ENCODE measurements at regions not wholly inside any gene's neighbourhood (a gene's known extent, or its start where the extent isn't known, plus 50 kb on each side); places are given as distances from the start of the nearest gene placed in this dataset.
A peak's percentile ranks its signal among the peaks of the same experiment; 100 is the strongest.
"Not testable (repeated sequence)": the region's sequence is repeated elsewhere in the genome, so short reads cannot be mapped to it uniquely, and the experiment has no call there.

DNA sequence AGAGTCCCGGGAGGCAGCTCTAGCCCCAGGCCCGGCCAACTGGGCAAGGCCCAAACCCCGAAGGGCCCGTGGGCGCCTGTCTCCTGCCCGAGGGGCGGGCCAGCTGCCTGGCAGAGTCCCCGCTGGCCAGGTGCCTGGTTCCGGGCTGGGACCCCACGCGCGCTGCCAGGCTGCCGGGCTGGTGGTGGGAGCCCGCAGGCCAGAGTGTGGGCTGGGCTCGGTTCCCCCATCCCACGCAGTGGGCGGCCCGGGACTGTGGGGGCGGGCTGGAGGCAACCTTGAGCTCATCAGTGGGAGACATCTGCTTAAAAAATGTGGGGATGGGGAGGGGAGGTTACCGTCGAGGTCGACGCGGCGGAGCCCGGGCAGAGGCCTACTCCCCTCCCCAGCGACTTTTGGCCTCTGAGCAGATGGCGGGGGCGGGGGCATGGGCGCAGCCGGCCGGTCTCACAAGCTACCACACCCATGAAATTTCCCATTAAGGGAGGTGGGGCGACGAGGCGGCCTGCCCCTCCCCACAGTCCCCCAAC, 176.4 kb upstream of the GSE1 start:
- intact Hi-C loops (cut with DNase I), result no loop called here
- peak; percentile 52 for ATAC-seq
- no peak for DNase-seq (ENCODE audit: low spot score)

DNA sequence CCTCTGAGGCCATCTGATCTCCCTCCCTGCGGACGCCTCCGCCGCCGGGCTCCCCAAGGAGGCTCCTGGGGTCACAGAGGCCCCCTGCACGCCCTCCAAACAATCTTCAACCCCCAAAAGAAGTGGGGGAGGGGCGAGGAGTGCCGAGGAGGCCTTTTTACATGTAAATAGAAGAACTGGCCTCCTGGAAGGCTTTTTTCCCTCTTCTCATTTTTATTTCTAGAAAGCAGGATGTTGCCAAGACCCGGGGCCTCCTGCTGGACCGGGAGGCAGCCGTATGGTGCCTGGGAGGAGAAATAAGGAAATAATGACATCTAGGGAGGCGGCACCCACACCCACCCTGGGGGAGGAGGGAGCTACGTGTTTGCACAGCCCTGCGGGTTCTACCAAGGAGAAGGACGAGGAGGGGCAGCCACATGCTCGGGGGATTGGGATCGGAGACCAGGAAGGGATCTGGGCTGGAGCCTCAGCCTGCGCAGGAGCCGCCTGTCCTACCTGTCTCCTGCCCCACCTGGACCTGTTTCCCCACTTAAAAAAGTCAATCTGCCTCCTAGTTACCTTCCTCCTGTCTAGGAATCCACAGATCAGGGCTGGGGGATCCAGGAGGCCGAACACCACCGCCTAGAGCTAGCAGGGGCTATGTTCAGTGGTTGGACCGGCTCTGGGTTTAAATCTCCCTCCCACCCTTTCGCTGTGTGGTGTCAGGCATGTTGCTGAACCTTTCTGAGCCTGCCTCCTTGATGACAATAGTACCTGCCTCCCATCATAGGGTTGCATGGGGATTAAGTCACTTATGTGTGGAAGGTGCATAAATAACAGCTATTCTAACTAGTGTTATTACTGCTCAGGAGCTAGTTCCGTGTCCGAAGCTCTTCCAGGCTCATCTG, 175.7 kb upstream of the GSE1 start:
- ATAC-seq (peak; percentile 62), DNase-seq (ENCODE audit: low spot score) (no peak)
- intact Hi-C loops (cut with DNase I), result no loop called here

DNA sequence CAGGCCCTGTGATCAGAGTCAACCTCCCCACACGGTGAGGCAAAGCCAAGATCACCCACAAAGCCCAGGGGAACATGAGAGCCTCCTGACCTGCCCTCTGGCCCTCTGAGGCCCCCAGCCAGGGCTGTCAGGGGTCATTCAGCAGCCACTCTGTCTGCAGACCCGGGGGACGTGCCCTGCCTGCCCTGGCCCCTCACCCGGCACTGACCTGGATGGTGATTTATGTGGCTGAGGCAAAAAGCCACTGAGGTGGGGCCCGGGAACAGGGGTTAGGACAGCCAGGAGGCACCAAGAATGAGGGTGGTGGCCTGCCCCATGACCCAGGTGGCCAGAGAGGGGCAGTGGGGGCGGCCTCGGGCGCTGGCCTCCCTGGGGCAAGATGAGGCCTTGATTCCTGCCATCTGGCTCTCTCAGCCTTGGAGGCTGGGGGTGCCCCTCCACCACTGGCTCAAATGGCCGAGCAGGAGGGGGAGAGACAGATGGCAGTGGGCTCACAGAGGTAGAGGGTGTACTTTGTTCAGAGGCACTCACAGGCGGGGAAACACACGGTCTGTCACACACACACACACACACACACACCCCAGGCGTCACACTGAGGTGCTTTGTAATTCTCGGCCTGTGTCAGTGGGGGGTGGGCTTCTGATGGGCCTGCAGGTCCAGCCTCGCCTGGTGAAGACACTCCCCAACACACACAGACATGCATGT, 174.0 kb upstream of the GSE1 start:
- ATAC-seq, result no peak
- intact Hi-C loops (cut with DNase I), result no loop called here

DNA sequence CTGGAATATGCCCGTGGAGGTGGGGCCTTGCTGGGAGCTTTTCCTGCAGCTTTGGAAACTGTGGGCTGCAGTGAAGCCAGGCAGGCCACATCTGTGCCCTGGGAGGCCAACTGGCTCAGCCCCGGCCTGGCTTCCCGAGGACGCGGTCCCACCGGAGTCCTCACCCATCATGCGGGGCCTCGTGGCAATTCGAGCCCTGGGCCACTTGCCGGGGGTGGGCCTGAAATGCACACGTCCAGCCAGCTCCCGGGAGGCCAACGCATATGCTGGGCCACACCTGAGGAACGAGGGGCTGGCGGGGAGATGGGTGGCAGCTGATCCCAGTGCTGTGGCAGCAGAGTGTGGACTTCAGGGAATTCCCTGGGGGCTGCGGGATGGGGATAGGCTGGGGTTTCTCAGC, 172.4 kb upstream of the GSE1 start:
- DNase-seq (ENCODE audit: low spot score) (no peak), ATAC-seq (no peak)
- intact Hi-C loops (cut with DNase I), result no loop called here

More for the DNA sequence above, 174.0 kb upstream of the GSE1 start:
- no peak for DNase-seq (ENCODE audit: low spot score)

DNA sequence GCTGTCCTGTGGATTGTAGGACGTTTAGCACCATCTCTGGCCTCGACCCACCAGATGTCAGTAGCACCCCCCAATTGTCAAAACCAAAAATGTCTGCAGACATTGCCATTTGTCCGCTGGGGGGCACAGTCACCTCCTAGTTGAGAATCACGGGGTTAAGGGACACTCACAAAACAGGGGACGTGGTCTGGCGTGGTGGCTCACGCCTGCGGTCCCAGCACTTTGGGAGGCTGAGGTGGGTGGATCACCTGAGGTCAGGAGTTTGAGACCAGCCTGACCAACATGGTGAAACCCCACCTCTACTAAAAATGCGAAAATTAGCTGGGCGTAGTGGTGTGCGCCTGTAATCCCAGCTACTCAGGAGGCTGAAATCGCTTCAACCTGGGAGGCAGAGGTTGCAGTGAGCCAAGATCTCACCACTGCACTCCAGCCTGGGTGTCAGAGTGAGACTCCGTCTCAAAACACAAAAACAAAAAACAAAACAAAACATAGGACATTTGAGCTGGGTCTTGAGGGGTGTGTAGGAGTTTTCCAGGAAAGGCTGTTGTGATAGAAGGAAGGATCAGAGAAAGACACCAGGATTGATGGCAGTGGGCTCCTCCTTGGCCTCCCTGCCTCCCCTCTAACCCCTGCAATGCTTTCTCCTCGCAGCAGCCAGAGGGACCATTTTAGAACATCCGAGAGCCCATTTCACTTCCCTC, 171.8 kb upstream of the GSE1 start:
- intact Hi-C loops (cut with DNase I), result no loop called here
- ATAC-seq, result no peak
- no peak for DNase-seq (ENCODE audit: low spot score)

DNA sequence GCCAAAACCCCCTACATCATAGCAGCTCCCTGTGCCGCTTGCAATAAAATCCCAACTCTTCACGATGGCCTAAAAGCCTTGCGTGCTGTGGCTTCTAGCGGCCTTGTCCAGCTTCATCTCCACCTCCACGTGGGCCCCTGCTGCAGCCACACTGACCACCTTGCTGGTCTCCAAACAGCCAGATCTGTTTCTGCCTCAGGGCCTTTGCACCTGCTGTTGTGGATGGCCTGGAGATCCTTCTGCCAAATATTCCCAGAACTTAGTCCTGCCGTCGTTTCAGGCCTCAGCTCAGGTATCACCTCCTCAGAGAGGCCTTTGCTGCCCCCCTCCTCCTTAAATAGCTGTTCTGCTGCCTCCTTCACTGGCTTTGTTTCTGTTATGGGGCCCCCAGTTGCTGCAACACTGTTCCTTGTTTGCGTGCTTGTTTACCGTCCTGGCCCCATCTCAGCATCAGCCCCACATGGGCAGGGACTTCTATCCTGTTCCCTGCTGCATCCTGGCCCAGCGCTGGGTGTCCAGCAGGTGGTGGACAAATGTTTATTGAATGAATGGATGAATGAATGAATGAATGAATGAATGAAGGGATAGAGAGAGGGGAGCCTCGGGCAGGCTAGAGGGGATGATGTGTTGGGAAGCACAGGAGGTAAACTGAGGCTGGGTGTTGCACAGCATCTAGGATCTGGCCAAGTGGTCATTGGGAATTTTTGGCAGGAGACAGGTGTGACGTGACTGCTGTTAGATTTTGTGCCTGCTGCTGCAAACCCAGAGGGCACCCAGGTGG, 171.0 kb upstream of the GSE1 start:
- DNase-seq (ENCODE audit: low spot score) (no peak), ATAC-seq (no peak)
- intact Hi-C loops (cut with DNase I), result no loop called here

DNA sequence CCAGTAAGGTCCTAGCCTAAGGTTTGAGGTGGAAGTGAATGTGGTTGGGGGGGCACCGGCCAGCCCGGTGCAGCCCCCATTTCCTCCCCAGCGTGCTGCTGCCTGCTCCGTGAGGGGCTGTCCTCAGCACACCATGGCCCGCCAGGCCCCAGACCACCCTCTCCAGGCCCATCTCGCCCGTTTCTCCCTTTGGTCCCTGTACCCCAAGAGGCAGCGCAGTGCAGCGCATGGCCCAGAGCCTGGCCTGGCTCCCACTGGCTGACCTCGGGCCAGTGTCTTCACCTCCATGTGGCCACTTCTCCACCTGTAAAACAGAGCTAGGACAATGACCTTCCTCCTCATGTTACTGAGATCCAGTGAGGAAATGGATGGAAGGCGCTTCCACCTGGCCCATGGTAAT, 170.0 kb upstream of the GSE1 start:
- DNase-seq (ENCODE audit: low spot score) (no peak), ATAC-seq (no peak)
- intact Hi-C loops (cut with DNase I), result no loop called here

DNA sequence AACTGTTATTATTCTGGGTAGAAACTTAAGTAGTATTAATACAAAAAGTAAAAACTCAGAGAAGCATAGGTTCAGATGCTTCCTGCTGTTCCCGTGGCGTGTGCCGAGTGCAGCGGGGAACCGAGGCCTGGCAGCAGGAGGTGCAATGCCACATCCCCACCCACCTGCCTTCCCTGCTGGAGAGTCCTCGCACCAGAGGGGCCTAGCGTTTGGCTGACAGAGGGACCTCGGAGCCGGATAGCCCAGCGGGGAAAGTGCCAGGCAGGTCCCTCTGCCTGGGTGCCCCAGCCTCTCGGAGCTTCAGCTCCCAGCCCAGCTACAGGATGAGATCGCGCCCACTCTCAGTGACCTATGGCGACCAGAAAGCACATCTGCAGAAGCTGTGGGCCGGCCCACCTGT, 169.6 kb upstream of the GSE1 start:
- intact Hi-C loops (cut with DNase I), result no loop called here
- ATAC-seq, result no peak
- DNase-seq (ENCODE audit: low spot score), result no peak

DNA sequence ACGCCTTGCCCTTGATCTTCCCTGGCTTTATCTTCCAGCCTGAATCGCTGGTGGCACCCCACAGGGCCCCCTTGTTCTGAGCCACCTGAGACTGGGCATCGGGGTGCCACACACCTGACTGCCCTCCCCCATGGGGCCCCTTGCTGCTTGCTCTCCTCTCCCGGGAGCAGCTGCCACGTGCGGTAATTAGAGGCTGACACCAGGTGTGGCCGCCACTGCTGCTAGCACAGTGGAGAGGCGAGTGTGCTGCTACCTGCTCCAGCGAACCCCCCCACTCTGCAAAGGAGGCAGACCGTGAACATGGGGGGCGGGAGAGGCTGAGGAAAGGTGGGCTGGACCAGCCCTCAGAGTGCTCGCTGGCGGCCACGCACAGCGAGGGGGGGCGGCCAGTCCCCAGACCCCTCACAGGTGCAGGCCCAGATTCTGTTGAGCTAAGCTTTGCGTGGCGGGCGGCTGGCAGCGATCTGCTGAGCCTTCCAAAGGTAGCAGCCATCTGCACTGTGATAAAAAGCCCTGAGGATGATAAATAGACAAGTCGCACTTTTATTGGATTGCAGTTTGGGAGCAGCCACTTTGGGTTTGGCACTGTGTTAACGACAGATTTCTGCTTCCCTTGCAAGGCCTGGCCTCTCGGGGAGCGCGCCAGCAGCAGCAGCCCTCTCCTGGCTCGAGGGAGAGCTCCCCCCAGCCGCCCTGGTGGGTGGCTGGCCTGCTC, 167.9 kb upstream of the GSE1 start:
- DNase-seq (ENCODE audit: low spot score), result no peak
- intact Hi-C loops (cut with DNase I), result no loop called here
- no peak for ATAC-seq

DNA sequence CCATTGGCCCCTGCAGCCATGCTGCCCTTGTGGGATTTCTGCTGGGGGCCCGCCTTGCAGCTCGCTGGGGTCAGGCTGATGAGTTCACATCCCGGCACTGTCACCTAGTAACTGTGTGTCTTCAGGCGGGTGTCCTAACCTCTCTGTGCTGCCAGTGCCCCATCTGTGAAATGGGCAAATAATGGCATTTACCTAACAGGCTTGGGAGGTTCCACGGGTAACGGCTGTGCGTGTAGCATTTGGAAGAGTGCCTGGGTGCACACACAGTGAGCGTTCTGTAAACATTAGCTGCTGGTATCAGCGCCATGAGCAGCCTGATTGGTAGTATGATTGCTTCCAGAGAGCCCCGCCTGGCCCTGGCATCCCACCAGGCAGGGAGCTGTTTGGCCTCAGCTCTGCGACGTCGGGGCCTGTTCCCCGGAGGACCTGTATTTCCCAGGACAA, 167.3 kb upstream of the GSE1 start:
- DNase-seq (ENCODE audit: low spot score), result no peak
- intact Hi-C loops (cut with DNase I), result no loop called here
- ATAC-seq, result no peak

DNA sequence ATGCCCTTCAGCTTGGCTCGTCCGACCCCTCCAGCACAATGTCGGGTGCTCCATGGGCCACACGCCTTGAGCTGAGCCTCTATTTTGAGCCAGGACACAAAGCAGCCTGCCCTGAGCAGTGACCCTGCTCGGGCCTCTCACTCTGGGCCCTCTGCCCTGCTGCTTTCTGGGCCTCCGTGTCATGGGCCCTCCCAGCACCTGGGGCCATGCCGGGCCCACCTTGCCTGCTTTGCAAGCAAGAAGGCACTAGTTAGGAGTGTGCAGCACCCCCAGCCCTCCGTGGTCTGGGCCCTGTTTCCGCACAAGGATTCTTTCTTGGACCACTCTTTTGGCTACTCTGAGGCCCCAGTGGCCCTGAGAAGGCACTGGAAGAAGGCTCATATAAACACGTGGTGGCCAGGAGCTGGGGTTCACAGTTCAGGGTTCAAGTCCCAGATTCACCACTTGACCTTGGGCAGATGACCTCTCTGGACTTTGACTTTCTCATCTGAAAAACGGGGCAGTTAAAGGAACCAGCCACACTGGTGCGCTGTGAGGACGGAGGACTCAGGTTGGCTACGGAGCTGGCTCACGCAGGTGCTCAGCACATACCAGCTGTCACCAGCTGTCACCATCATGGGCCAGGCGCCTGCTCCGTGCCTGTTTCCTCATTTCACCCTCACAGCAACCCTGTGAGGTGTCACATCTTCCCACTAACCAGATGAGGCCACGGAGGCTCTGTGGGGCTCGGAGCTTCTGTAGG, 166.0 kb upstream of the GSE1 start:
- intact Hi-C loops (cut with DNase I), result no loop called here
- DNase-seq (ENCODE audit: low spot score), result no peak
- ATAC-seq, result no peak

DNA sequence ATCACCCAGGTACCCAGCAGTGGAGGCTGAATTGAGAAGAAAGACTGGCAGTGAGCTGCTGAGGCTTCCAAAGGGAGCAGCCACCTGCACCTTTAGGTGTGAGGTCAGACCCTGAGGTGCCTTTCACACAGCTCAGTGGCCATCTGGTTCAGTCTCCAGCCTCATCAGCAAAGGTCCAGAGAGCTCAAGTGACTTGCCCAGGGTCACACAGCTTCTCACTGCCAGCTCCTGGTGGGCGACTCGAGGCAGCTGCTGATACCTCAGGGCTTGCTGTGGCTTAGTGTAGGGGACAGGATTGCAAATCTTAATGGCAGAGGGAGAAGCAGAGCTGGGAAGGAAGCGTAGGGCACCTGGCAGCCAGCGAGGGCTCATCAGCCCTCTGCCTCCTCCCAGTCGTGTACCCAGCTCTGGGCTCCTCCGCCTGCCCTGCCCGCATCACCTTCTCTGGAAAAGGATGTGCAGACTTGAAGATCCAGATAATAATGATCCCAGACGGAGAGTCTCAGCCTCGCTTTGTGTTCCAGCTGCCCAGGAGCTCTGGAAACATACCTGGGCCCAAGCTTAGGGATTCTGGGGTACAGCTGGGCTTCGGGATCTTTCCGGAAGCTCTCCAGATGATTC, 165.3 kb upstream of the GSE1 start:
- ATAC-seq (no peak), DNase-seq (ENCODE audit: low spot score) (no peak)
- intact Hi-C loops (cut with DNase I), result no loop called here

DNA sequence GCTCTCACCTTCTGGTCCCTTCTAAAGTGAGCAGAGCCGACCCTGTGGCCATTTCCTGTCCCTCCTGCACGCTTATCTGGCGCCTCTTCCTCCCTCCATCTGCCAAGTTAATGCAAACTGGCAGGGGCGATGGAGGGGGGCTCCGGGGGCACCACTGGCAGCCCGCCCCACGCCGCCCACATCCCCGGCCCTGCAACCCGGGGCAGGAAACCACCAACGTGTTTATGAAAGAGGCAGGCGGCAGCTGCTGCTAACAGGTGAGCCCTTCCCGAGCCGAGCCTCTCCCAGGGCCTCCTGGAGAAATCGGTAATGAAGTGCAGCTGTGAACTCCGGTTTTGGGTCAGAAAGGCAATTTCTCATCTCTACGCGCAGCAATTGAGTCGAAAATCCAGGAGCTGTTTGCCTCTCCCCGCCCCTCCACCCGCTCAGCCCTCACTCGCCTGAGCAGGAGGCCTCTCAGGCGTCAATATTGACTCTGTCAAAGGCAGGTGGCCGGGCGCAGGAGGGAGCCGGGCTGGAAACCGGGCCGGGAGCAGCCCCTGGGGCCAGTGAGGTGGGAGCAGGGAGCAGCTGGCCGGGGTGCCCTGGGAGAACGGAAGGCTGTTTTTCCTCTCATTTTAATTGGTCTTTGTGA, 164.4 kb upstream of the GSE1 start:
- intact Hi-C loops (cut with DNase I), result no loop called here
- ATAC-seq (peak; percentile 65), DNase-seq (ENCODE audit: low spot score) (no peak)

DNA sequence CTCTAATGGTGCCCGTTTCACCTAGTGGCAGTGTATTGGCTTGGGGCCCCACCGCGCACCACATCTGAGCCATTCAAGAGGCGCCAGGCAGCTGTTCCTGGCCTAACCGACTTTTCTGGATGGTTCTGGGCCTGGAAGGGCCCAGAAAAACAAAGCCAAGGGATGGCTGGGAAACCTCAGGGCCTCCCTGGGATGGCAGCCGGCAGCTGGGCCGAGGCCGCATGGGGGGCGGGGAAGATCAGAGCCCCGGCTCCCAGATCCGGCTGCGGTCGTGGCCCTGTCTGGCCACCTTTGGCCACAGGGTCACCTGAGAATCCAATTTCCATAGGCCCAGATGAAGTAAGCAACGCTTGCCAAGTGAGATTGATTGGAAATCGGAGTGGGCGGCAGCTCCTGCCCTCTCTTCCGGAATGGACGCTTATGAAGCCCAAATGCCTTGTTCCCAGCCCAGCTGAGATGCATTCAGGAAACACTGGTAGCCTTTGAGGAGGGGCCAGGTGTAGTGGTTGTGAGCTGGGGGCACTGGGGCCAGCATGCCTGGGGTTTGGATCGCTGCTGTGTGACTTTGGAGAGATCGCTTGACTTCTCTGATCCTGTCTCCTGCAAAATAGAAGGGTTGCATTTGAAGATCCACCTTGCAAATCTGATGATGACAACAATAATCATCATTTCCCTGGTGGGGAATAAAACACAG, 163.8 kb upstream of the GSE1 start:
- intact Hi-C loops (cut with DNase I), result no loop called here
- ATAC-seq (peak; percentile 51), DNase-seq (ENCODE audit: low spot score) (no peak)

DNA sequence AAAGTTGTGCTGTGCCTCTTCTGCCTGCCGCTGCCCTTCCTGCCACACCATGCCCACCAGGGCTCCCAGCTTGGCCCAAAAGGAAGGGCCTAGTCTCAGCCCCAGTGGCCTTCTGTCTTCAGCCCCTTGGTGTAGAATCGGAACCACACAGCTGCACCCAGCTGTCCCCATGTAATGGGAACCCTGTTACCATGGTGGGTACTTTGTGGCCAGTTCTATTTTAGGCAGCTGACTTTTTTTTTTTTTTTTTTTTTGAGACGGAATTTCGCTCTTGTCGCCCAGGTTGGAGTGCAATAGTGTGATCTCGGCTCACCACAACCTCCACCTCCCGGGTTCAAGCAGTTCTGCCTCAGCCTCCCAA, 163.3 kb upstream of the GSE1 start:
- DNase-seq (ENCODE audit: low spot score) (no peak), ATAC-seq (no peak)
- intact Hi-C loops (cut with DNase I), result no loop called here

DNA sequence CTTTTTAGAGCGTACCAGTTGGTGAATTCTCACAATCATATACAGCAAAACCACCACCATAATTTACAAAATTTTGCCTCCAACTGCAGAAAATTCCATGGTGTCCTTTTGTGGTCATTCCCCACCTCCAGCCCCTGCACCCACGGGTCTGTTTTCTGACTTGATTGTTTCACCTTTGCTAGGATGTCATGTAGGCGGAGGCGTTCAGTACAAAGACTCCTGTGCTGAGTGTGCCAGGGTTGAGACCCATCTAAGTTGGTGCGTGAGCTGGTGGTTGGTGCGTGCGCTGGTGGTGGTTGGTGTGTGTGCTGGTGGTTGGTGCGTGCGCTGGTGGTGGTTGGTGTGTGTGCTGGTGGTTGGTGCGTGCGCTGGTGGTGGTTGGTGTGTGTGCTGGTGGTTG, 162.0 kb upstream of the GSE1 start:
- ATAC-seq; intact Hi-C loops (cut with DNase I); DNase-seq (ENCODE audit: low spot score): not testable (repeated sequence)
